HG03342 (cell line): ENCODE measurements at regions not wholly inside any gene's neighbourhood (a gene's known extent, or its start where the extent isn't known, plus 50 kb on each side); places are given as distances from the start of the nearest gene placed in this dataset.
"Not testable (repeated sequence)": the region's sequence is repeated elsewhere in the genome, so short reads cannot be mapped to it uniquely, and the experiment has no call there.

ENCODE experiments used
- ATAC-seq: cut with Tn5 transposase; IDR thresholded peaks from one replicate; pipeline ENCODE4 v1.9.1; 2021; ENCODE audit warnings: mild to moderate bottlenecking, moderate library complexity; ENCODE audit not compliant: unreplicated experiment

GRCh38 chr10:47646686-47647273, 116.6 kb downstream of the SYT15B start:
- not testable (repeated sequence) for ATAC-seq

- ATAC-seq: not testable (repeated sequence)
Observed at GRCh38 chr10:47626975-47627374, 103.5 kb upstream of the AGAP9 start.

GRCh38 chr10:47622719-47623118, 99.3 kb upstream of the AGAP9 start:
- ATAC-seq: not testable (repeated sequence)

GRCh38 chr10:47619300-47620012, 96.0 kb upstream of the AGAP9 start:
- not testable (repeated sequence) for ATAC-seq

- ATAC-seq: not testable (repeated sequence)
Observed at GRCh38 chr10:47609311-47609710, 85.9 kb upstream of the AGAP9 start.

GRCh38 chr10:47605791-47606773, 82.6 kb upstream of the AGAP9 start:
- ATAC-seq: not testable (repeated sequence)

- ATAC-seq: not testable (repeated sequence)
Observed at GRCh38 chr10:47600604-47601003, 77.2 kb upstream of the AGAP9 start.

GRCh38 chr10:47600127-47600526, 76.7 kb upstream of the AGAP9 start:
- ATAC-seq: not testable (repeated sequence)

GRCh38 chr10:47599657-47600056, 76.2 kb upstream of the AGAP9 start:
- ATAC-seq: not testable (repeated sequence)

GRCh38 chr10:47593805-47594204, 70.4 kb upstream of the AGAP9 start:
- ATAC-seq: not testable (repeated sequence)

GRCh38 chr10:47593129-47593528, 69.7 kb upstream of the AGAP9 start:
- ATAC-seq: not testable (repeated sequence)

GRCh38 chr10:47590956-47591355, 67.5 kb upstream of the AGAP9 start:
- ATAC-seq: not testable (repeated sequence)

- not testable (repeated sequence) for ATAC-seq
Observed at GRCh38 chr10:47590534-47590933, 67.1 kb upstream of the AGAP9 start.

- not testable (repeated sequence) for ATAC-seq
Observed at GRCh38 chr10:47582051-47582450, 58.6 kb upstream of the AGAP9 start.

- not testable (repeated sequence) for ATAC-seq
Observed at GRCh38 chr10:47580063-47580462, 56.6 kb upstream of the AGAP9 start.

GRCh38 chr10:47578547-47578946, 55.1 kb upstream of the AGAP9 start:
- peak; percentile 95 for ATAC-seq
